Large intestine (tissue), 3 donors: ENCODE measurements at regions not wholly inside any gene's neighbourhood (a gene's known extent, or its start where the extent isn't known, plus 50 kb on each side); places are given as distances from the start of the nearest gene placed in this dataset.
A peak's percentile ranks its signal among the peaks of the same experiment; 100 is the strongest.

Source experiments
- DNase-seq, 2 donors: peaks; one replicate each; pipeline versions ENCODE4 v3.0.0 to v3.0.0-alpha.2; 2013
- H3K27ac ChIP-seq: one replicate; pipeline ENCODE4 v1.5.1; 2013; ENCODE audit warnings: low read length
- H3K27me3 ChIP-seq: 2 replicates; pipeline ENCODE4 v1.6.1; 2013; ENCODE audit warnings: low read length; ENCODE audit not compliant: control insufficient read depth, insufficient read depth
- H3K36me3 ChIP-seq: 2 replicates; pipeline ENCODE4 v1.6.1; 2013; ENCODE audit warnings: low read length; ENCODE audit not compliant: control insufficient read depth, insufficient read depth
- H3K4me1 ChIP-seq: one replicate; pipeline ENCODE4 v1.6.1; 2013; ENCODE audit warnings: low read length; ENCODE audit not compliant: control insufficient read depth, insufficient read depth
- H3K4me3 ChIP-seq: one replicate; pipeline ENCODE4 v1.5.1; 2013; ENCODE audit warnings: low read length
- H3K9me3 ChIP-seq: one replicate; pipeline ENCODE4 v1.6.1; 2013; ENCODE audit warnings: mild to moderate bottlenecking, low read depth, low read length, moderate library complexity; ENCODE audit not compliant: control insufficient read depth
- WGBS: methylation state at CpG from one replicate; pipeline ENCODE4 v1.1.5; 2013; ENCODE audit warnings: low lambda C conversion rate; ENCODE audit not compliant: insufficient coverage; 5-methylcytosine and 5-hydroxymethylcytosine counted together

- Histone ChIP-seq H3K9me3 (no peaks in the 10 kb centered on the region), H3K36me3 (no peaks in the 10 kb centered on the region), H3K4me3 (no peak overlapping the region), H3K27ac (no peak overlapping the region), H3K27me3 (no peaks in the 10 kb centered on the region), H3K4me1 (no peaks in the 10 kb centered on the region)
- WGBS, result 27% methylated on average over 2 of the region's 5 CpGs
- no peak for DNase-seq
Observed at GRCh38 chr7:136665878-136666509, 202.5 kb upstream of the CHRM2 start.

GRCh38 chr7:136664537-136664936, 203.9 kb upstream of the CHRM2 start:
- DNase-seq, result no peak
- H3K36me3 ChIP-seq, result no peaks in the 10 kb centered on the region
- no peak overlapping the region for H3K27ac ChIP-seq
- H3K4me3 ChIP-seq, result no peak overlapping the region
- H3K27me3 ChIP-seq, result no peaks in the 10 kb centered on the region
- H3K9me3 ChIP-seq, result no peaks in the 10 kb centered on the region
- H3K4me1 ChIP-seq, result no peaks in the 10 kb centered on the region
- 57% methylated on average over 1 of the region's 1 CpG for WGBS

- Histone ChIP-seq H3K4me1 (no peaks in the 10 kb centered on the region), H3K9me3 (no peaks in the 10 kb centered on the region), H3K27ac (no peak overlapping the region), H3K4me3 (no peak overlapping the region), H3K36me3 (no peaks in the 10 kb centered on the region), H3K27me3 (no peaks in the 10 kb centered on the region)
- peak; percentile 2 to 3 for DNase-seq
- 58% methylated on average over 2 of the region's 2 CpGs for WGBS
Observed at GRCh38 chr7:136657482-136657921, 210.9 kb upstream of the CHRM2 start.

GRCh38 chr7:136656516-136656915, 211.9 kb upstream of the CHRM2 start:
- WGBS, result no CpG with 5 or more reads among the region's 1 CpG
- H3K36me3 ChIP-seq, result no peaks in the 10 kb centered on the region
- H3K4me1 ChIP-seq, result no peaks in the 10 kb centered on the region
- H3K9me3 ChIP-seq, result no peaks in the 10 kb centered on the region
- H3K4me3 ChIP-seq, result no peak overlapping the region
- DNase-seq, result no peak
- no peaks in the 10 kb centered on the region for H3K27me3 ChIP-seq
- no peak overlapping the region for H3K27ac ChIP-seq

GRCh38 chr7:136655414-136655813, 213.0 kb upstream of the CHRM2 start:
- H3K4me1 ChIP-seq, result no peaks in the 10 kb centered on the region
- H3K36me3 ChIP-seq, result no peaks in the 10 kb centered on the region
- H3K27ac ChIP-seq, result no peak overlapping the region
- no peak overlapping the region for H3K4me3 ChIP-seq
- DNase-seq, result no peak
- H3K9me3 ChIP-seq, result no peaks in the 10 kb centered on the region
- H3K27me3 ChIP-seq, result no peaks in the 10 kb centered on the region

GRCh38 chr7:136654406-136654805, 214.0 kb upstream of the CHRM2 start:
- Histone ChIP-seq H3K9me3 (no peaks in the 10 kb centered on the region), H3K4me3 (no peak overlapping the region), H3K27me3 (no peaks in the 10 kb centered on the region), H3K36me3 (no peaks in the 10 kb centered on the region), H3K27ac (no peak overlapping the region), H3K4me1 (no peaks in the 10 kb centered on the region)
- DNase-seq, result no peak
- WGBS, result 94% methylated on average over 2 of the region's 3 CpGs

- no peak for DNase-seq
- H3K36me3 ChIP-seq, result no peaks in the 10 kb centered on the region
- no peaks in the 10 kb centered on the region for H3K4me1 ChIP-seq
- WGBS, result 100% methylated on average over 1 of the region's 3 CpGs
- no peaks in the 10 kb centered on the region for H3K9me3 ChIP-seq
- no peak overlapping the region for H3K27ac ChIP-seq
- no peaks in the 10 kb centered on the region for H3K27me3 ChIP-seq
- no peak overlapping the region for H3K4me3 ChIP-seq
Observed at GRCh38 chr7:136652635-136653370, 215.6 kb upstream of the CHRM2 start.

- DNase-seq, result no peak
- Histone ChIP-seq H3K4me1 (no peaks in the 10 kb centered on the region), H3K27ac (no peak overlapping the region), H3K9me3 (no peaks in the 10 kb centered on the region), H3K27me3 (no peaks in the 10 kb centered on the region), H3K36me3 (no peaks in the 10 kb centered on the region), H3K4me3 (no peak overlapping the region)
- WGBS, result no CpG with 5 or more reads among the region's 1 CpG
Observed at GRCh38 chr7:136640977-136641376, 227.5 kb upstream of the CHRM2 start.

GRCh38 chr7:136637813-136638212, 230.6 kb upstream of the CHRM2 start:
- WGBS, result no CpG with 5 or more reads among the region's 2 CpGs
- Histone ChIP-seq H3K4me3 (no peak overlapping the region), H3K9me3 (no peaks in the 10 kb centered on the region), H3K36me3 (no peaks in the 10 kb centered on the region), H3K27ac (no peak overlapping the region), H3K4me1 (no peaks in the 10 kb centered on the region), H3K27me3 (no peaks in the 10 kb centered on the region)
- no peak for DNase-seq

GRCh38 chr7:136635751-136636150, 232.7 kb upstream of the CHRM2 start:
- H3K36me3 ChIP-seq, result no peaks in the 10 kb centered on the region
- no peaks in the 10 kb centered on the region for H3K27me3 ChIP-seq
- H3K9me3 ChIP-seq, result no peaks in the 10 kb centered on the region
- 83% methylated on average over 1 of the region's 3 CpGs for WGBS
- no peak for DNase-seq
- no peak overlapping the region for H3K4me3 ChIP-seq
- no peak overlapping the region for H3K27ac ChIP-seq
- H3K4me1 ChIP-seq, result no peaks in the 10 kb centered on the region

- Histone ChIP-seq H3K4me3 (no peak overlapping the region), H3K27ac (no peak overlapping the region), H3K4me1 (no peaks in the 10 kb centered on the region), H3K27me3 (no peaks in the 10 kb centered on the region), H3K9me3 (no peaks in the 10 kb centered on the region), H3K36me3 (no peaks in the 10 kb centered on the region)
- no peak for DNase-seq
Observed at GRCh38 chr7:136618818-136619217, 249.6 kb upstream of the CHRM2 start.
